RWPE2 (cell line): ENCODE measurements at regions not wholly inside any gene's neighbourhood (a gene's known extent, or its start where the extent isn't known, plus 50 kb on each side); places are given as distances from the start of the nearest gene placed in this dataset.

Experiments
- ATAC-seq: fragments of 200-7000 bp; cut with Tn5 transposase; 3 replicates; pipeline ENCODE4 v1.9.1; 2021; ENCODE audit warnings: low read depth
- DNase-seq: peaks from one replicate; pipeline ENCODE4 v3.0.0-alpha.2; 2020; ENCODE audit warnings: low spot score
- H3K27ac ChIP-seq: fragments of 450-650 bp; 2 replicates; pipeline ENCODE4 v1.5.1; 2017; ENCODE audit warnings: mild to moderate bottlenecking; ENCODE audit not compliant: poor library complexity, severe bottlenecking
- H3K27me3 ChIP-seq: fragments of 250-450 bp; sonication (Bioruptor Pico); 2 replicates; pipeline ENCODE4 v1.5.1; 2021; ENCODE audit warnings: mild to moderate bottlenecking, moderate library complexity; ENCODE audit not compliant: insufficient read depth, poor library complexity, severe bottlenecking
- H3K36me3 ChIP-seq: fragments of 250-450 bp; sonication (Bioruptor Pico); 2 replicates; pipeline ENCODE4 v1.5.1; 2020; ENCODE audit warnings: low read depth, mild to moderate bottlenecking, moderate library complexity
- H3K4me1 ChIP-seq: fragments of 250-450 bp; sonication (Bioruptor Pico); 2 replicates; pipeline ENCODE4 v1.5.1; 2021; ENCODE audit warnings: mild to moderate bottlenecking, moderate library complexity; ENCODE audit not compliant: insufficient read depth, poor library complexity, severe bottlenecking
- H3K4me3 ChIP-seq: fragments of 250-450 bp; sonication (Bioruptor Pico); 2 replicates; pipeline ENCODE4 v1.5.1; 2021; ENCODE audit warnings: mild to moderate bottlenecking, moderate library complexity; ENCODE audit not compliant: severe bottlenecking
- H3K9me3 ChIP-seq: fragments of 250-450 bp; sonication (Bioruptor Pico); 2 replicates; pipeline ENCODE4 v1.5.1; 2021; ENCODE audit warnings: mild to moderate bottlenecking, moderate library complexity; ENCODE audit not compliant: severe bottlenecking
- CTCF ChIP-seq: fragments of 450-650 bp; IDR thresholded peaks from one replicate; pipeline ENCODE4 v1.5.1; 2017; ENCODE audit warnings: mild to moderate bottlenecking, moderate library complexity; ENCODE audit not compliant: poor library complexity, severe bottlenecking

- H3K27ac ChIP-seq: no peak overlapping the region
- no peaks in the 10 kb centered on the region for H3K36me3 ChIP-seq
- H3K4me3 ChIP-seq: no peak overlapping the region
- no peaks in the 10 kb centered on the region for H3K9me3 ChIP-seq
- H3K4me1 ChIP-seq: no peaks in the 10 kb centered on the region
- ATAC-seq (no peak), DNase-seq (no peak)
- H3K27me3 ChIP-seq: peaks cover 48% of the 10 kb centered on the region
- no peak for TF ChIP-seq CTCF
These were observed 527.4 kb downstream of the TMEM182 start for GRCh38 chr2:103289105-103289725.

GRCh38 chr2:103292573-103292972 lies 530.7 kb downstream of the TMEM182 start:
- no peaks in the 10 kb centered on the region for H3K4me1 ChIP-seq
- DNase-seq (no peak), ATAC-seq (no peak)
- no peak overlapping the region for H3K27ac ChIP-seq
- H3K4me3 ChIP-seq: no peak overlapping the region
- peaks cover 49% of the 10 kb centered on the region for H3K27me3 ChIP-seq
- TF ChIP-seq CTCF: no peak
- no peaks in the 10 kb centered on the region for H3K9me3 ChIP-seq
- H3K36me3 ChIP-seq: no peaks in the 10 kb centered on the region

GRCh38 chr2:103293067-103293741 lies 531.4 kb downstream of the TMEM182 start:
- DNase-seq (no peak), ATAC-seq (no peak)
- H3K27me3 ChIP-seq: peaks cover 53% of the 10 kb centered on the region
- H3K4me1 ChIP-seq: no peaks in the 10 kb centered on the region
- no peak overlapping the region for H3K27ac ChIP-seq
- H3K4me3 ChIP-seq: no peak overlapping the region
- no peaks in the 10 kb centered on the region for H3K36me3 ChIP-seq
- H3K9me3 ChIP-seq: no peaks in the 10 kb centered on the region
- TF ChIP-seq CTCF: no peak

- H3K4me3 ChIP-seq: no peak overlapping the region
- ATAC-seq (no peak), DNase-seq (no peak)
- H3K27me3 ChIP-seq: peaks cover 55% of the 10 kb centered on the region
- no peaks in the 10 kb centered on the region for H3K36me3 ChIP-seq
- no peaks in the 10 kb centered on the region for H3K4me1 ChIP-seq
- TF ChIP-seq CTCF: no peak
- no peak overlapping the region for H3K27ac ChIP-seq
- no peaks in the 10 kb centered on the region for H3K9me3 ChIP-seq
These were observed 531.9 kb downstream of the TMEM182 start for GRCh38 chr2:103293742-103294077.

GRCh38 chr2:103294420-103294819 lies 532.6 kb downstream of the TMEM182 start:
- Histone ChIP-seq H3K4me3 (no peak overlapping the region), H3K9me3 (no peaks in the 10 kb centered on the region), H3K27me3 (peaks cover 55% of the 10 kb centered on the region), H3K4me1 (no peaks in the 10 kb centered on the region), H3K36me3 (no peaks in the 10 kb centered on the region), H3K27ac (no peak overlapping the region)
- TF ChIP-seq CTCF: no peak
- no peak for ATAC-seq
- DNase-seq: no peak
